ENCODE measurements at regions not wholly inside any gene's neighbourhood (a gene's known extent, or its start where the extent isn't known, plus 50 kb on each side); places are given as distances from the start of the nearest gene placed in this dataset.

DNA sequence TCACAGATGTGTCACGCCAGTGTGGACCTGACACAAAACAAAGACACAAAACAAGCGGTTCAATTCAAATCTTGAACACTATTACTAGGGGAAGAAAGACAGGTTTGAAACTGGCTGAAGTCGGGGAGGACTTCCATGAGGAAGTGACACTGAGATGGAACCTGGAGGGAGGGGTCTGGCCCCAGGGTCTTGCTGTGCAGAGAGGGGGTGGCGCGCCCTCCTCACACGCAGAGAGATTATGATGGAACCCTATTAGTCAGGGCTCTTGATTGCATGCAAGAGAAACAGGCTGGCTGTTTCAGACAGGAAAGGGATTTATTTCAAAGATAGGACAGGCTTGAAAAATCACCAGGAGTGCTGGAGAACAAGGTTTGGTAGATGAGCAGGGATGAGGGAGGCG is 363.6 kb upstream of the HS6ST1 start:
- Mint-ChIP-seq H3K27me3 (ENCODE audit: low read depth) (peaks cover 3% of the 10 kb centered on the region), H3K9me3 (no peaks in the 10 kb centered on the region), H3K4me3 (no peak overlapping the region), H3K27ac (no peak overlapping the region), H3K36me3 (ENCODE audit: low read depth) (no peaks in the 10 kb centered on the region), H3K4me1 (no peaks in the 10 kb centered on the region)
- TF ChIP-seq, protein P1, sequence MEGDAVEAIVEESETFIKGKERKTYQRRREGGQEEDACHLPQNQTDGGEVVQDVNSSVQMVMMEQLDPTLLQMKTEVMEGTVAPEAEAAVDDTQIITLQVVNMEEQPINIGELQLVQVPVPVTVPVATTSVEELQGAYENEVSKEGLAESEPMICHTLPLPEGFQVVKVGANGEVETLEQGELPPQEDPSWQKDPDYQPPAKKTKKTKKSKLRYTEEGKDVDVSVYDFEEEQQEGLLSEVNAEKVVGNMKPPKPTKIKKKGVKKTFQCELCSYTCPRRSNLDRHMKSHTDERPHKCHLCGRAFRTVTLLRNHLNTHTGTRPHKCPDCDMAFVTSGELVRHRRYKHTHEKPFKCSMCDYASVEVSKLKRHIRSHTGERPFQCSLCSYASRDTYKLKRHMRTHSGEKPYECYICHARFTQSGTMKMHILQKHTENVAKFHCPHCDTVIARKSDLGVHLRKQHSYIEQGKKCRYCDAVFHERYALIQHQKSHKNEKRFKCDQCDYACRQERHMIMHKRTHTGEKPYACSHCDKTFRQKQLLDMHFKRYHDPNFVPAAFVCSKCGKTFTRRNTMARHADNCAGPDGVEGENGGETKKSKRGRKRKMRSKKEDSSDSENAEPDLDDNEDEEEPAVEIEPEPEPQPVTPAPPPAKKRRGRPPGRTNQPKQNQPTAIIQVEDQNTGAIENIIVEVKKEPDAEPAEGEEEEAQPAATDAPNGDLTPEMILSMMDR (IDR thresholded peaks at IDR 0.05; ENCODE audit: unreplicated experiment in 3 of 3) = no peak

DNA sequence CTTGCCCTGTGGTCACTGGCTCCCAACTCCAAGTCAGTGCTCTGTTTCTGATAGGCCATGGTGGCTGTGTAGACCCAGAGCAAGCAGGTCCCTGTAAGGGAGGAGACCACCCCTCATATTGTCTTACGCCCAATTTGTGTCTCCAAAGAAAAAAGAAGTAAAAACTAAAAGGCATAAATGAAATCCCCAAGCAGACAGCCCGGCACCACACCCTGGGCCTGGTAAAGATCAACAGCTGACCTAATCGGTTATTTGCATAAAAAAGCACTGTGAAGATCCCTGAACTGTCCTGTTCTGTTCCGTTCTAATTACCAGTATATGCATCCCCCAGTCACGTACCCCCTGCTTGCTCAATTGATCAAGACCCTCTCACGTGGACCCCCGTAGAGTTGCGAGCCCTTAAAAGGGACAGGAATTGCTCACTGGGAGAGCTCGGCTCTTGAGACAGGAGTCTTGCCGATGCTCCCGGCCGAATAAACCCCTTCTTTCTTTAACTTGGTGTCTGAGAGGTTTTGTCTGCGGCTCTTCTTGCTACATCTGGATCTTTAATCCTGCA is 364.1 kb upstream of the HS6ST1 start:
- no peak overlapping the region for H3K27ac Mint-ChIP-seq
- peaks cover 3% of the 10 kb centered on the region for H3K27me3 Mint-ChIP-seq (ENCODE audit: low read depth)
- no peaks in the 10 kb centered on the region for H3K4me1 Mint-ChIP-seq
- no peak overlapping the region for H3K4me3 Mint-ChIP-seq
- H3K9me3 Mint-ChIP-seq = no peaks in the 10 kb centered on the region
- TF ChIP-seq, protein P1 (IDR thresholded peaks at IDR 0.05; ENCODE audit: unreplicated experiment in 3 of 3) = no peak
- no peaks in the 10 kb centered on the region for H3K36me3 Mint-ChIP-seq (ENCODE audit: low read depth)

DNA sequence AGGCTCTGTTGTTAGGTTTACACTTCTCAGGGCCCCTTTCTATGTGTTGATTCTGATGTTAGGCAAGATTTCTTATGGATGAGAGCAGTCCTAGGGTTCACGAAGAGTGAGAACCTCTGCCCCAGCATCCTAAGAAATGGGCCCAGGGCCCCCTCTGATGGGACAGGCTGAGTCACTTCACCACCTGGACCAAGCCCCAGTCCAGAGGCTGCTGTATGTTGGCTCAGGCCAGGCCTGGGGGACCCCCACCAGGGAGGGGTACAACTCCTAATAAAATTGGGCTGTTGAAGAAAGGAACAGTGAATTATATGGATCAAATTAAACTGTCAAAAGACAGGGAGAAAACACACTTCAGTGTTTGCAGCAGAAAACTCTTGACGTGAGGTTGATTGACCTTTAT is 365.9 kb upstream of the HS6ST1 start:
- Mint-ChIP-seq H3K4me3 (no peak overlapping the region), H3K27me3 (ENCODE audit: low read depth) (peaks cover 6% of the 10 kb centered on the region), H3K27ac (no peak overlapping the region), H3K4me1 (no peaks in the 10 kb centered on the region), H3K36me3 (ENCODE audit: low read depth) (no peaks in the 10 kb centered on the region), H3K9me3 (no peaks in the 10 kb centered on the region)
- TF ChIP-seq, protein P1 (IDR thresholded peaks at IDR 0.05; ENCODE audit: unreplicated experiment in 3 of 3) = no peak

DNA sequence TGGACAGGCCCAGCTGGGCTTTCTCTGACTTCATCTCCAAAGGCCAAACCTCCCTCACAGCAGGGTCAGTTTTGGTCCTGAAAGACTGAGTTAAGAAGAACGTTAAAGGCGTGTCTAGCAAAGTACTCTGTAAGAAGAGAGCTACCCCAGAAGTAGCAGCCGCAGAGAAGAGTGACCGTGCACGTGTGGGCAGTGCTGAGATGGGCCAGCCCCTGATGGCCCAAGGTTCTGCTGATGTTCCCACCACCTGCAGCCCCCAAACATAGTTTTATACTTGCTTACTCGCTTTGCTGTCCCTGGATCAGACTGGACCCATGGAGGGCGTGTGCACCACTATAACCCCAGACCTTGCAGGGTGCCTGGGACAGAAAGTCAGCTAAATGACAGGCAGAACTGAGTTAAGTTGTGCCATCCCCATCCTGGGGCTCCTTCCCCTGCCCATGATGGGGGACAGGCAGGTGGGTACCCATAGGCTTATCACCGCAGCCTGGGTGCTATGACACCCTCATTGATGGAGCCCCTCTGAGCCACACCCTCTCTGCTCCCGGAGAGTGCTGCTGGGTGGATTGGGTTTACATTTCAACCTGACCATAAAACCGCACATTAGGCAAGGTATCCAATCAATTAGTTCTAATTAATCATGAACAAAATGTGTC is 367.3 kb upstream of the HS6ST1 start:
- TF ChIP-seq, protein P1 (IDR thresholded peaks at IDR 0.05; ENCODE audit: unreplicated experiment in 3 of 3) = no peak
- Mint-ChIP-seq H3K4me3 (no peak overlapping the region), H3K4me1 (no peaks in the 10 kb centered on the region), H3K36me3 (ENCODE audit: low read depth) (no peaks in the 10 kb centered on the region), H3K9me3 (no peaks in the 10 kb centered on the region), H3K27me3 (ENCODE audit: low read depth) (peaks cover 7% of the 10 kb centered on the region), H3K27ac (no peak overlapping the region)

DNA sequence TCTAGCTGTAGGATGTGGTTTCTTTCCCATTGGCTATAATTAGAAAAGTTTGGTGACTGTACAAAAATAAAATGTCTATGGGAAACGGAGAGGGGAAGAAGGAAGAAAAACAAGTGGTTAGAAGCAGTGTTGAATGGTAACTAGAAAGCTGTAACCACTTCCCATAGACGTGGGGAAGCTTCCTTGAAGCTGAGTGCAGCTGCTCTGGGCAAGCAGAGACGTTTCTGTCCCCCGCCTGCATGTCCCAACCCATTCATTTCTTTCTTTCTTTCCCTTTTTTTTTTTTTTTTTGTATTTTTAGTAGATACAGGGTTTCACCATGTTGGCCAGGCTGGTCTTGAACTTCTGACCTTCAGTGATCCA is 367.8 kb upstream of the HS6ST1 start:
- Mint-ChIP-seq H3K9me3 (no peaks in the 10 kb centered on the region), H3K27me3 (ENCODE audit: low read depth) (peaks cover 10% of the 10 kb centered on the region), H3K4me1 (no peaks in the 10 kb centered on the region), H3K4me3 (no peak overlapping the region), H3K36me3 (ENCODE audit: low read depth) (no peaks in the 10 kb centered on the region), H3K27ac (no peak overlapping the region)
- TF ChIP-seq, protein P1 (IDR thresholded peaks at IDR 0.05; ENCODE audit: unreplicated experiment in 3 of 3) = no peak

Data from nephron (organoid).